GM23338 (cell line): ENCODE measurements at regions not wholly inside any gene's neighbourhood (a gene's known extent, or its start where the extent isn't known, plus 50 kb on each side); places are given as distances from the start of the nearest gene placed in this dataset.

Source experiments
- CREB1 ChIP-seq: fragments of 250-450 bp; sonication (Bioruptor Pico); IDR thresholded peaks from 2 replicates; pipeline ENCODE4 v1.5.0; 2020; ENCODE audit warnings: low read depth, mild to moderate bottlenecking, moderate library complexity
- EZH2 ChIP-seq: fragments of 200-600 bp; sonication (generic); IDR thresholded peaks from one replicate; pipeline ENCODE4 v1.8.0; 2017; ENCODE audit warnings: antibody characterized with exemption, mild to moderate bottlenecking, low read depth; ENCODE audit not compliant: unreplicated experiment
- EZH2phosphoT487 ChIP-seq: fragments of 200-600 bp; sonication (generic); IDR thresholded peaks from one replicate; pipeline ENCODE4 v1.8.1; 2018; ENCODE audit warnings: antibody characterized with exemption; ENCODE audit not compliant: unreplicated experiment
- NANOG ChIP-seq: IDR thresholded peaks from 2 replicates; pipeline ENCODE4 v1.6.1; 2016; ENCODE audit warnings: antibody characterized with exemption, borderline replicate concordance
- POLR2AphosphoS5 ChIP-seq: IDR thresholded peaks from 2 replicates; pipeline ENCODE4 v1.6.1; 2016; ENCODE audit warnings: antibody characterized with exemption, low read depth
- STAT1 ChIP-seq: IDR thresholded peaks from one replicate; pipeline ENCODE4 v1.6.1; 2016; ENCODE audit warnings: antibody characterized with exemption; ENCODE audit not compliant: unreplicated experiment
- ZNF114 ChIP-seq: fragments of 250-450 bp; sonication (Bioruptor Pico); IDR thresholded peaks from 2 replicates; pipeline ENCODE4 v1.5.0; 2020; ENCODE audit warnings: mild to moderate bottlenecking, moderate library complexity
- ZNF331 ChIP-seq: fragments of 250-450 bp; sonication (Bioruptor Pico); IDR thresholded peaks from 2 replicates; pipeline ENCODE4 v1.5.0; 2020; ENCODE audit warnings: low read depth, mild to moderate bottlenecking, moderate library complexity
- TF ChIP-seq, protein P1 (sequence below): fragments of 250-450 bp; sonication (Bioruptor Pico); IDR thresholded peaks from 2 replicates; pipeline ENCODE4 v1.5.0; 2020; ENCODE audit warnings: mild to moderate bottlenecking, moderate library complexity
- TF ChIP-seq, protein P2 (sequence below): IDR thresholded peaks from 2 replicates; pipeline ENCODE4 v1.6.1; 2016; ENCODE audit warnings: antibody characterized with exemption
- TF ChIP-seq, protein P3 (sequence below), 2 experiments: fragments of 200-600 bp in 1 of 2; sonication (generic) in 1 of 2; conservative IDR thresholded peaks; 2 replicates each; pipeline versions ENCODE4 v1.5.1 to v1.6.1; 2016 to 2017; ENCODE audit warnings: antibody characterized with exemption in 2 of 2, low read depth in 2 of 2, mild to moderate bottlenecking in 2 of 2, moderate library complexity in 1 of 2

DNA sequence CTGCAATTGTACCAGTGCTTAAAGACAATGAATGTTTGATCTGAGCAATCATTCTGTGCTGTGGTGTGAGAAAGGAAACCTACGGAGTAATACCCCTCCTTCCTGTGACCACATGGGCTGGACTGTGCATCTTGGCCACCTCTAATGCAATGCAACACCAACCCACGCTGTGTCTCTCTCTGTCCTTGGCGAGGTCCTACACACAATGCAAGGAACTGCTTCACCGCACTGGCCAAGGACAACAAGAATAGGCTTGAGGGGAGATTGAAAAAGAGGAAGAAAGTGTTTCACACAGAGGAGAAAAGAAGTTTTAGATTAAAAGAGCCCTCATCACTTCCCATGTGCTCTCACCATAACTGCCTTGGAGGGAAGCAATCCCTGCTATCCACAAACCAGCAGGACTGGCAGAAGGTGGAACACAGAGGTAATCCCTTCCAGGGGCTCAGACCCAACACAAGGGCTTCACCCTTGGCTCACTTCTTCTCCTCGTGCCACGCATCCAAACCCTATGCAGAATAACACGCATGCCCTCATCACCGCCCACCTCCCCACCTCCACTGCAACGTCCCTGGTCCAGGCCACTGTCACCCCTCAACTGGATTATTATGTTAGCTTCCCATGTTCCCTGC, 112.5 kb upstream of the ERG start (continued):
- TF ChIP-seq, protein P1, sequence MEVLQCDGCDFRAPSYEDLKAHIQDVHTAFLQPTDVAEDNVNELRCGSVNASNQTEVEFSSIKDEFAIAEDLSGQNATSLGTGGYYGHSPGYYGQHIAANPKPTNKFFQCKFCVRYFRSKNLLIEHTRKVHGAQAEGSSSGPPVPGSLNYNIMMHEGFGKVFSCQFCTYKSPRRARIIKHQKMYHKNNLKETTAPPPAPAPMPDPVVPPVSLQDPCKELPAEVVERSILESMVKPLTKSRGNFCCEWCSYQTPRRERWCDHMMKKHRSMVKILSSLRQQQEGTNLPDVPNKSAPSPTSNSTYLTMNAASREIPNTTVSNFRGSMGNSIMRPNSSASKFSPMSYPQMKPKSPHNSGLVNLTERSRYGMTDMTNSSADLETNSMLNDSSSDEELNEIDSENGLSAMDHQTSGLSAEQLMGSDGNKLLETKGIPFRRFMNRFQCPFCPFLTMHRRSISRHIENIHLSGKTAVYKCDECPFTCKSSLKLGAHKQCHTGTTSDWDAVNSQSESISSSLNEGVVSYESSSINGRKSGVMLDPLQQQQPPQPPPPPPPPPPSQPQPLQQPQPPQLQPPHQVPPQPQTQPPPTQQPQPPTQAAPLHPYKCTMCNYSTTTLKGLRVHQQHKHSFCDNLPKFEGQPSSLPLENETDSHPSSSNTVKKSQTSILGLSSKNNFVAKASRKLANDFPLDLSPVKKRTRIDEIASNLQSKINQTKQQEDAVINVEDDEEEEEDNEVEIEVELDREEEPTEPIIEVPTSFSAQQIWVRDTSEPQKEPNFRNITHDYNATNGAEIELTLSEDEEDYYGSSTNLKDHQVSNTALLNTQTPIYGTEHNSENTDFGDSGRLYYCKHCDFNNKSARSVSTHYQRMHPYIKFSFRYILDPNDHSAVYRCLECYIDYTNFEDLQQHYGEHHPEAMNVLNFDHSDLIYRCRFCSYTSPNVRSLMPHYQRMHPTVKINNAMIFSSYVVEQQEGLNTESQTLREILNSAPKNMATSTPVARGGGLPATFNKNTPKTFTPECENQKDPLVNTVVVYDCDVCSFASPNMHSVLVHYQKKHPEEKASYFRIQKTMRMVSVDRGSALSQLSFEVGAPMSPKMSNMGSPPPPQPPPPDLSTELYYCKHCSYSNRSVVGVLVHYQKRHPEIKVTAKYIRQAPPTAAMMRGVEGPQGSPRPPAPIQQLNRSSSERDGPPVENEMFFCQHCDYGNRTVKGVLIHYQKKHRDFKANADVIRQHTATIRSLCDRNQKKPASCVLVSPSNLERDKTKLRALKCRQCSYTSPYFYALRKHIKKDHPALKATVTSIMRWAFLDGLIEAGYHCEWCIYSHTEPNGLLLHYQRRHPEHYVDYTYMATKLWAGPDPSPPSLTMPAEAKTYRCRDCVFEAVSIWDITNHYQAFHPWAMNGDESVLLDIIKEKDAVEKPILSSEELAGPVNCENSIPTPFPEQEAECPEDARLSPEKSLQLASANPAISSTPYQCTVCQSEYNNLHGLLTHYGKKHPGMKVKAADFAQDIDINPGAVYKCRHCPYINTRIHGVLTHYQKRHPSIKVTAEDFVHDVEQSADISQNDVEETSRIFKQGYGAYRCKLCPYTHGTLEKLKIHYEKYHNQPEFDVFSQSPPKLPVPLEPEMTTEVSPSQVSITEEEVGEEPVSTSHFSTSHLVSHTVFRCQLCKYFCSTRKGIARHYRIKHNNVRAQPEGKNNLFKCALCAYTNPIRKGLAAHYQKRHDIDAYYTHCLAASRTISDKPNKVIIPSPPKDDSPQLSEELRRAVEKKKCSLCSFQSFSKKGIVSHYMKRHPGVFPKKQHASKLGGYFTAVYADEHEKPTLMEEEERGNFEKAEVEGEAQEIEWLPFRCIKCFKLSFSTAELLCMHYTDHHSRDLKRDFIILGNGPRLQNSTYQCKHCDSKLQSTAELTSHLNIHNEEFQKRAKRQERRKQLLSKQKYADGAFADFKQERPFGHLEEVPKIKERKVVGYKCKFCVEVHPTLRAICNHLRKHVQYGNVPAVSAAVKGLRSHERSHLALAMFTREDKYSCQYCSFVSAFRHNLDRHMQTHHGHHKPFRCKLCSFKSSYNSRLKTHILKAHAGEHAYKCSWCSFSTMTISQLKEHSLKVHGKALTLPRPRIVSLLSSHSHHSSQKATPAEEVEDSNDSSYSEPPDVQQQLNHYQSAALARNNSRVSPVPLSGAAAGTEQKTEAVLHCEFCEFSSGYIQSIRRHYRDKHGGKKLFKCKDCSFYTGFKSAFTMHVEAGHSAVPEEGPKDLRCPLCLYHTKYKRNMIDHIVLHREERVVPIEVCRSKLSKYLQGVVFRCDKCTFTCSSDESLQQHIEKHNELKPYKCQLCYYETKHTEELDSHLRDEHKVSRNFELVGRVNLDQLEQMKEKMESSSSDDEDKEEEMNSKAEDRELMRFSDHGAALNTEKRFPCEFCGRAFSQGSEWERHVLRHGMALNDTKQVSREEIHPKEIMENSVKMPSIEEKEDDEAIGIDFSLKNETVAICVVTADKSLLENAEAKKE (CRISPR knock-in tag) = no peak
- TF ChIP-seq STAT1 (no peak), POLR2AphosphoS5 (no peak), ZNF331 (no peak), EZH2 (no peak), EZH2phosphoT487 (no peak), NANOG (no peak), ZNF114 (no peak), CREB1 (CRISPR knock-in tag) (no peak)
- TF ChIP-seq, protein P2, sequence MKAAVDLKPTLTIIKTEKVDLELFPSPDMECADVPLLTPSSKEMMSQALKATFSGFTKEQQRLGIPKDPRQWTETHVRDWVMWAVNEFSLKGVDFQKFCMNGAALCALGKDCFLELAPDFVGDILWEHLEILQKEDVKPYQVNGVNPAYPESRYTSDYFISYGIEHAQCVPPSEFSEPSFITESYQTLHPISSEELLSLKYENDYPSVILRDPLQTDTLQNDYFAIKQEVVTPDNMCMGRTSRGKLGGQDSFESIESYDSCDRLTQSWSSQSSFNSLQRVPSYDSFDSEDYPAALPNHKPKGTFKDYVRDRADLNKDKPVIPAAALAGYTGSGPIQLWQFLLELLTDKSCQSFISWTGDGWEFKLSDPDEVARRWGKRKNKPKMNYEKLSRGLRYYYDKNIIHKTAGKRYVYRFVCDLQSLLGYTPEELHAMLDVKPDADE = no peak
- TF ChIP-seq, protein P3, sequence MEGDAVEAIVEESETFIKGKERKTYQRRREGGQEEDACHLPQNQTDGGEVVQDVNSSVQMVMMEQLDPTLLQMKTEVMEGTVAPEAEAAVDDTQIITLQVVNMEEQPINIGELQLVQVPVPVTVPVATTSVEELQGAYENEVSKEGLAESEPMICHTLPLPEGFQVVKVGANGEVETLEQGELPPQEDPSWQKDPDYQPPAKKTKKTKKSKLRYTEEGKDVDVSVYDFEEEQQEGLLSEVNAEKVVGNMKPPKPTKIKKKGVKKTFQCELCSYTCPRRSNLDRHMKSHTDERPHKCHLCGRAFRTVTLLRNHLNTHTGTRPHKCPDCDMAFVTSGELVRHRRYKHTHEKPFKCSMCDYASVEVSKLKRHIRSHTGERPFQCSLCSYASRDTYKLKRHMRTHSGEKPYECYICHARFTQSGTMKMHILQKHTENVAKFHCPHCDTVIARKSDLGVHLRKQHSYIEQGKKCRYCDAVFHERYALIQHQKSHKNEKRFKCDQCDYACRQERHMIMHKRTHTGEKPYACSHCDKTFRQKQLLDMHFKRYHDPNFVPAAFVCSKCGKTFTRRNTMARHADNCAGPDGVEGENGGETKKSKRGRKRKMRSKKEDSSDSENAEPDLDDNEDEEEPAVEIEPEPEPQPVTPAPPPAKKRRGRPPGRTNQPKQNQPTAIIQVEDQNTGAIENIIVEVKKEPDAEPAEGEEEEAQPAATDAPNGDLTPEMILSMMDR (conservative IDR thresholded peaks at IDR 0.05; ENCODE audit: low read depth in 2 of 2) = no peak
